ENCODE measurements at regions not wholly inside any gene's neighbourhood (a gene's known extent, or its start where the extent isn't known, plus 50 kb on each side); places are given as distances from the start of the nearest gene placed in this dataset.

GRCh38 chr9:74373348-74373747, 123.8 kb upstream of the RORB start:
- dilution Hi-C loops (cut with HindIII; ENCODE audit: low sequenced_read_pairs, unreplicated experiment), result no loop called here

More at GRCh38 chr9:74373348-74373747, 123.8 kb upstream of the RORB start:
- Histone ChIP-seq H3K9ac (ENCODE audit: low read depth, low read length) (no peak overlapping the region), H3K79me1 (ENCODE audit: low read depth in 1 of 2, low read length in 2 of 2) (no peaks in the 10 kb centered on the region), H2BK20ac (ENCODE audit: low read depth, low read length) (no peak overlapping the region), H3K56ac (ENCODE audit: extremely low read depth, insufficient read depth, low read length) (no peak overlapping the region), H3K4me2 (ENCODE audit: low read depth, low read length) (no peak overlapping the region), H3K36me3 (ENCODE audit: control insufficient read depth, insufficient read depth, low read length) (no peaks in the 10 kb centered on the region), H2BK5ac (ENCODE audit: low read depth, low read length, poor library complexity, severe bottlenecking) (no peak overlapping the region), H3K14ac (replicated peaks; ENCODE audit: low read depth, low read length) (no peak overlapping the region), H4K91ac (ENCODE audit: insufficient read depth, low read depth, low read length) (no peak overlapping the region), H3K27me3 (ENCODE audit: control insufficient read depth, insufficient read depth, low read length) (no peaks in the 10 kb centered on the region), H2AFZ (replicated peaks; ENCODE audit: low read length, poor library complexity) (no peak overlapping the region), H3K9me3 (ENCODE audit: control insufficient read depth, insufficient read depth, low read length) (peaks cover 13% of the 10 kb centered on the region), H3K4me3 (ENCODE audit: insufficient read depth, low read depth, low read length) (no peak overlapping the region), H2AK5ac (ENCODE audit: low read depth, low read length) (no peak overlapping the region), H3K9me1 (ENCODE audit: insufficient read depth, low read length) (no peaks in the 10 kb centered on the region), H4K20me1 (ENCODE audit: insufficient read depth, low read length) (no peaks in the 10 kb centered on the region), H3K23ac (ENCODE audit: low read depth, low read length) (no peak overlapping the region), H3K4me1 (ENCODE audit: control insufficient read depth, insufficient read depth, low read length) (no peaks in the 10 kb centered on the region), H4K8ac (ENCODE audit: low read depth in 2 of 2, low read length in 2 of 2) (no peak overlapping the region), H2BK15ac (ENCODE audit: low read depth, low read length) (no peak overlapping the region), H4K5ac (ENCODE audit: low read depth, low read length) (no peak overlapping the region), H2AK9ac (replicated peaks; ENCODE audit: low read depth, low read length, poor library complexity) (no peak overlapping the region), H3K27ac (ENCODE audit: insufficient read depth, low read length) (no peak overlapping the region), H3K18ac (ENCODE audit: low read depth, low read length) (no peak overlapping the region), H2BK120ac (ENCODE audit: low read depth, low read length) (no peak overlapping the region), H3K4ac (ENCODE audit: low read depth, low read length) (no peak overlapping the region)
- ChIA-PET POLR2A (ENCODE audit: unreplicated experiment) (no interaction called here), CTCF (no interaction called here)
- no peak for TF ChIP-seq BHLHE40 (IDR thresholded peaks at IDR 0.05; ENCODE audit: low read depth, low read length)
- in situ Hi-C loops (cut with MboI; ENCODE audit: low sequenced_read_pairs) (no loop called here), intact Hi-C loops (cut with micrococcal nuclease) (no loop called here)
- DNase-seq (no peak), ATAC-seq (ENCODE audit: low read depth) (no peak)
- no TSS peak for BruUV-seq (replicated peaks)

All from IMR-90 (cell line).